ENCODE measurements at regions not wholly inside any gene's neighbourhood (a gene's known extent, or its start where the extent isn't known, plus 50 kb on each side); places are given as distances from the start of the nearest gene placed in this dataset.

- DNase-seq (ENCODE audit: low read depth in 2 of 2), result no peak
Measured at GRCh38 chr4:159444678-159445077, 341.8 kb downstream of the RAPGEF2 start.

GRCh38 chr4:159445692-159446091, 342.8 kb downstream of the RAPGEF2 start:
- DNase-seq (ENCODE audit: low read depth in 2 of 2), result no peak

- no peak for DNase-seq (ENCODE audit: low read depth in 2 of 2)
Measured at GRCh38 chr4:159446266-159446976, 343.5 kb downstream of the RAPGEF2 start.

- no peak for DNase-seq (ENCODE audit: low read depth in 2 of 2)
Measured at GRCh38 chr4:159447296-159447695, 344.4 kb downstream of the RAPGEF2 start.

GRCh38 chr4:159451006-159451405, 348.1 kb downstream of the RAPGEF2 start:
- DNase-seq (ENCODE audit: low read depth in 2 of 2), result no peak

- no peak for DNase-seq (ENCODE audit: low read depth in 2 of 2)
Measured at GRCh38 chr4:159455675-159456237, 352.9 kb downstream of the RAPGEF2 start.

GRCh38 chr4:159460371-159460770, 357.5 kb downstream of the RAPGEF2 start:
- DNase-seq (ENCODE audit: low read depth in 2 of 2), result no peak

GRCh38 chr4:159463235-159463634, 360.4 kb downstream of the RAPGEF2 start:
- DNase-seq (ENCODE audit: low read depth in 2 of 2), result no peak

GRCh38 chr4:159464302-159464701, 361.4 kb downstream of the RAPGEF2 start:
- DNase-seq (ENCODE audit: low read depth in 2 of 2), result no peak

GRCh38 chr4:159476886-159477285, 374.0 kb downstream of the RAPGEF2 start:
- DNase-seq (ENCODE audit: low read depth in 2 of 2), result no peak

GRCh38 chr4:159480826-159481225, 377.9 kb downstream of the RAPGEF2 start:
- no peak for DNase-seq (ENCODE audit: low read depth in 2 of 2)

- no peak for DNase-seq (ENCODE audit: low read depth in 2 of 2)
Measured at GRCh38 chr4:159481936-159482335, 379.1 kb downstream of the RAPGEF2 start.

GRCh38 chr4:159483110-159483781, 380.4 kb downstream of the RAPGEF2 start:
- no peak for DNase-seq (ENCODE audit: low read depth in 2 of 2)

- DNase-seq (ENCODE audit: low read depth in 2 of 2), result no peak
Measured at GRCh38 chr4:159483782-159484741, 381.2 kb downstream of the RAPGEF2 start.

GRCh38 chr4:159484864-159485263, 382.0 kb downstream of the RAPGEF2 start:
- DNase-seq (ENCODE audit: low read depth in 2 of 2), result no peak

- DNase-seq (ENCODE audit: low read depth in 2 of 2), result peak in 1 of 2 donors; percentile 3
Measured at GRCh38 chr4:159487284-159487747, 384.4 kb downstream of the RAPGEF2 start.

GRCh38 chr4:159489646-159490045, 386.8 kb downstream of the RAPGEF2 start:
- DNase-seq (ENCODE audit: low read depth in 2 of 2), result no peak

- DNase-seq (ENCODE audit: low read depth in 2 of 2), result no peak
Measured at GRCh38 chr4:159495515-159496236, 392.8 kb downstream of the RAPGEF2 start.

GRCh38 chr4:159496248-159496647, 393.4 kb downstream of the RAPGEF2 start:
- DNase-seq (ENCODE audit: low read depth in 2 of 2), result no peak

GRCh38 chr4:159497936-159498335, 395.1 kb downstream of the RAPGEF2 start:
- no peak for DNase-seq (ENCODE audit: low read depth in 2 of 2)

- DNase-seq (ENCODE audit: low read depth in 2 of 2), result no peak
Measured at GRCh38 chr4:159498446-159499115, 395.7 kb downstream of the RAPGEF2 start.
